22Rv1 (cell line): ENCODE measurements at regions not wholly inside any gene's neighbourhood (a gene's known extent, or its start where the extent isn't known, plus 50 kb on each side); places are given as distances from the start of the nearest gene placed in this dataset.

Experiments
- ZFX ChIP-seq: fragments of 450-650 bp; IDR thresholded peaks from 2 replicates; pipeline ENCODE4 v1.6.1; 2017; ENCODE audit warnings: antibody characterized with exemption, borderline replicate concordance
- TF ChIP-seq, protein P1 (sequence below): fragments of 450-650 bp; IDR thresholded peaks from 2 replicates; pipeline ENCODE4 v1.5.1; 2017; ENCODE audit warnings: mild to moderate bottlenecking

DNA sequence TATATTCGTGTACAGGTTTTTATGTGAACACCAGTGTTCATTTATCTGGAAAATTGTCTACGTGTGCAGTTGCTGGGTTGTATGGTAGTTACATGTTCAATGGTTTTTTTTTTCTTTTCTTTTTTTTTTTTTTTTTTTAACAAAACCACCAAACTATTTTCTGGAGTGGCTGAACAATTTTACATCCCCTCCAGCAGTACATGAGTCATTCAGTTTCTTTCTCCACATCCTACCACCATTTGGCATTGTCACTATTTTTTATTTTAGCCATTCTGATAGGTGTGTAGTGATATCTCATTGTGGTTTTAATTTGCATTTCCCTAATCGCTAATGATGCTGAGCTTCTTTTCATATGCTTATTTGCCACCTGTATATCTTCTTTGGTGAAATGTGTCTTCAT is 256.3 kb upstream of the EOMES start:
- TF ChIP-seq, protein P1, sequence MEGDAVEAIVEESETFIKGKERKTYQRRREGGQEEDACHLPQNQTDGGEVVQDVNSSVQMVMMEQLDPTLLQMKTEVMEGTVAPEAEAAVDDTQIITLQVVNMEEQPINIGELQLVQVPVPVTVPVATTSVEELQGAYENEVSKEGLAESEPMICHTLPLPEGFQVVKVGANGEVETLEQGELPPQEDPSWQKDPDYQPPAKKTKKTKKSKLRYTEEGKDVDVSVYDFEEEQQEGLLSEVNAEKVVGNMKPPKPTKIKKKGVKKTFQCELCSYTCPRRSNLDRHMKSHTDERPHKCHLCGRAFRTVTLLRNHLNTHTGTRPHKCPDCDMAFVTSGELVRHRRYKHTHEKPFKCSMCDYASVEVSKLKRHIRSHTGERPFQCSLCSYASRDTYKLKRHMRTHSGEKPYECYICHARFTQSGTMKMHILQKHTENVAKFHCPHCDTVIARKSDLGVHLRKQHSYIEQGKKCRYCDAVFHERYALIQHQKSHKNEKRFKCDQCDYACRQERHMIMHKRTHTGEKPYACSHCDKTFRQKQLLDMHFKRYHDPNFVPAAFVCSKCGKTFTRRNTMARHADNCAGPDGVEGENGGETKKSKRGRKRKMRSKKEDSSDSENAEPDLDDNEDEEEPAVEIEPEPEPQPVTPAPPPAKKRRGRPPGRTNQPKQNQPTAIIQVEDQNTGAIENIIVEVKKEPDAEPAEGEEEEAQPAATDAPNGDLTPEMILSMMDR: no peak
- TF ChIP-seq ZFX: no peak
